ENCODE measurements at regions not wholly inside any gene's neighbourhood (a gene's known extent, or its start where the extent isn't known, plus 50 kb on each side); places are given as distances from the start of the nearest gene placed in this dataset.
A peak's percentile ranks its signal among the peaks of the same experiment; 100 is the strongest.

DNA sequence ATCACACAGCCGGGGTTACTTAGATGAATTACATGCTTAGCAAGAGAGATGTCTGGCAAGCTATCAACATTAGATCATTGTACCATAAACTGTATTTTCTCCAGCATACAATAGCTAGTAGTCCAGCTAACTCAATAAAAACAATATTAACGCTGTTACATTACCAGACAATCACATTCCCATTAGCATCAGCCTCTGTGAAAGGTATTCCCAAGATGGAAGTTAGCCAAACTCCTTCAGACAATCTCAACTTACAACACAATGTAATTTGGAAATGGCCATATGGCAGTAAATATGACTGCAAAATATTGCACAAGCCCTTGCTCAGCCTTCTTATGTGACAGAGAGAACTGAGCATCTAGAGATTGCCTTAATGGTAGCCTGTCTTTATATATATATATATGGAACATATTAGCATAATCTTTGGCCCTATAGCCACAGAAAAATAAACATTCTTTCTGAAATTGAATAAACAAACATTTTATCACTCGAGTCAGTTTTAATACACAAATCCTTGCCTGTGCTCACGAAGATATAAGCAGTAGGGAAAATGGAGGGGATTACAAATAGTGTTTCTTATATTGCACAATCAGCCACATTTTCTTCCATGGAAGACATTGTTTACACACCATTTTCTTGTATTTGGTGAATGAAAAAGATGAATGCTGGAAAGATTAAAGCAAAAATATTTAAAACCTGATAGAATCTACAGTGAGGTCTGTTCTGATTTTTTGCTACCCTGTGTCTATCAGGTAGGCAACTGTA, 1060.5 kb downstream of the DIAPH3 start:
- no peak for DNase-seq (ENCODE audit: low read depth)

GRCh38 chr13:59111751-59112171, 1052.0 kb downstream of the DIAPH3 start:
- DNase-seq (ENCODE audit: low read depth): peak; percentile 28

- peak; percentile 82 for DNase-seq (ENCODE audit: low read depth)
Observed at GRCh38 chr13:59112221-59112718, 1051.5 kb downstream of the DIAPH3 start.

DNA sequence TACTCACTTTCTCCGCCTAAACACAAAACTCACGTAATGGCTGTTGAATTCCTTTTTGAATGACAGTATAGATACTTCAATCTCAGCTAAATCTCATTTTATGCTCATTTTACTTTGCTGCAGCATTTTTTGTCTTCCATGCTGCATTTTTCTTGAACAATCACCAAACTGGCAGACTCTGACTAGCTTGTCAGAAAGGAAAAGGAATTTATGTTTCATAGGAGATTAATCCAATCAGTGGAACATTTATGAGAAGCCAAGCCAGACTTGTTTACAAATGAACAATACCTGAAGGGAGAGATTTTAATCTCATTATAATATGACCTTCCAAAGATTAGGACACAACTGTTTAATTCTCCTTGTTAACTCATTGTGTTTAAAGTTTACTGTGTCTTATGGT, 1044.3 kb downstream of the DIAPH3 start:
- DNase-seq (ENCODE audit: low read depth): no peak

DNA sequence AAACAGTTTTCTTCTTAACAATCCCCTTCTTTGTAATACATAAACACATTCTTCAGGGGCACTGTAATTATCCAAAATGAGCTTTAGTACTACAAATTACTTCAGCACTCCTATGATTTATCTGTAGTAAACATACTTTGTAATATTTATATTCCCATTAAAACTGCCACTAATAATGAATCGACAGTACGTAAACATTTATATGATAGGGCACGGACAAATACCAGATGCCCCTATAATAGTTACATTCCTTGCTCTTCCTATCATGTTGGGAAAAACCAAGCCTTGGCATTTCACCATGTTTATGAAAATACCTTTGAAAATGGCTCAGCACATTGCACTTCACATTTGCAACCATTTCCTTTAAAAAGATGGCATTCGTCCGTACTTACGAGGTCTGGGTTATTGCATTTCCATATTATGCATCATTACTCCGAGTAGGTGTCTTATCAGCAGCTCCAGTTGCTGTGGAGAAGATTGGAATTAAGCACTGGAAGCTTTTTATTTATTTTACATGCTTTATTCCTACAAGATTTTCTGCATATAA, 1043.4 kb downstream of the DIAPH3 start:
- DNase-seq (ENCODE audit: low read depth): no peak

- DNase-seq (ENCODE audit: low read depth): no peak
Observed at GRCh38 chr13:59121507-59121906, 1042.2 kb downstream of the DIAPH3 start.

DNA sequence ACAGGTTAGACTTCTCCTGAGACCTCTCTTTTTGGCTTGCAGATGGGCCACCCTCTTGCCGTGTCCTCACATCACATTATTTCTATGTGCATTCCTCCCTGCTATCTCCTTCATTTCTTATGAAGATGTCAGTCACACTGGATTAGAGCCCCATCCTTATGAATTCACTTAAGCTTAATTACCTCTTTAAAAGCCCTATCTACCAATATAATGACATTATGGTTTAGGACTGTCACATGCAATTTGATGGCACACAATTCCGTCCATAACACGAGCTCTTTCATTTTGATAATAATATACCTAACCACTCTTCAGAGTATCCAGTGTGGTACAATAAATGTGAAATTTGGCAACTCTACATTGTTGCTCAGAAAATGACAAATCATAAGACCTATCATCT, 1037.3 kb downstream of the DIAPH3 start:
- DNase-seq (ENCODE audit: low read depth): no peak

DNA sequence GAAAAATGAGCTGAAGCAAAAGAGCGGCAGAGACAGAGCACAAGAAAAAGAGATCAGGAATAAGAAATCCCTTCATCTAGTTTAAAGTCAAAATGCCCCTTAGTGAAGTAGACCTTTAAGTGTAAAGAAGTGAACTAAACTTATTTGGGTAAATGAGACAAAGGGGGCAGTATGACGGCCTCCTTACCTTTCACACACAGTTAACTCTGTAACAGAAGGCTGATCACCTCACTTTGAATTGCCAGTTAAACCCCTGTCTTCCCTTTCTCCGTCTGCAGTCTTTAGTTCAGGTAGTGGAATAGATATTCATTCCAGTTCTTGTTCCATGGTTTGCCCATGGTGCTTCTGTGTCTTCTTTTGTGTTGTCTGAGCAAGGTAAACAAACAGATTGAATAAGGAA, 1029.8 kb downstream of the DIAPH3 start:
- DNase-seq (ENCODE audit: low read depth): no peak

GRCh38 chr13:59144700-59145099, 1019.0 kb downstream of the DIAPH3 start:
- DNase-seq (ENCODE audit: low read depth): no peak

DNA sequence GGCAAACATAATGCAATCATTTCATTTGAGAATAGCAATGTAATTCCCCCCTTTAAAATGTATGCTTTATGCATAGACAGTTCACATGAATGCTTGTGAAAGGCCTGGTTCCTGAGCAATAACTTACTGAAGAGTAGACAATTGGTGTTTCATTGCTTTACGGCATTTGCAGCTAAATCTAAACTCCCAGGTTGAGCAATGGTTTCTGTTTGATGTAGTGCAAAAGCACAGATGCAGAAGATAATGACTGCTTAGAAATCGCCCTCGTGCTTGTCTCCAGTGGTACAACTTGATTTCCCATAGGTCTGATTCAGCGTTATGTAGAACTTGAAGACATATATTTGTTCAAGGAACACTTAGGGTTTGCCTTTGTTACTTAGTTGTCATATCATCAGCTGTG, 1018.3 kb downstream of the DIAPH3 start:
- DNase-seq (ENCODE audit: low read depth): no peak

- no peak for DNase-seq (ENCODE audit: low read depth)
Observed at GRCh38 chr13:59157181-59157580, 1006.5 kb downstream of the DIAPH3 start.

DNA sequence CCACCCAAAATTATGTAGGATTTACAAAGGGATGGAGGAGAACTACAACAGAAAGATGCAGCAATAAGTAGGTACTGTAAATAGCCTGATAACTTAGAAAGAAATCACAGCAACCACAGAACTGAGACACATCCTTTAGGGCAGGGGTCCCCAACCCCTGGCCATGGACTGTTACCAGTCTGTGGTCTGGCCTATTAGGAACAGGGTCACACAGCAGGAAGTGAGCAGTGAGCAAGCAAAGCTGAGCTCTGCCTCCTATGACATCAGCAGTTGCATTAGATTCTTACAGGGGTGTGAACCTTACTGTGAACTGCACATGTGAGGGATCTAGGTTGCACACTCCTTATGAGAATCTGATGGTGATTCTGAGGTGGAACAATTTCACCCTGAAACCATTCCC, 997.6 kb downstream of the DIAPH3 start:
- no peak for DNase-seq (ENCODE audit: low read depth)

DNA sequence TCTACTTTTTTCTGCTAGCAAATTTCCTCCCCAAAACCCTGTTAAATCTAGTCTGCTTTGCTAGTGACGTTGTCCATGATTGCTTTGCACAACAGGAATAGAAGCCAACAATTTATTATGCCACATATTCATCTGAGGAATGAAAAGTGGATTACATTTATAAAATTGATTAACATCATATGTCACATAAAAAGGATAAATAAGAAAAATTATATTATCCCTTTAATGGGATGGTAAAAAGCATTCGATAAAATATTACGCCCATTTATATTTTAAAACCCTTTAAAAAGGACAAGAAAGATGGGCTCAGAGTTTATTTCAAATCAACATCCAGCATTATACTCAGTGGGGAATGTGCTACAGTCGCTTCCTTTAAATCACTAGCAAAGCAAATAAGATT, 991.7 kb downstream of the DIAPH3 start:
- DNase-seq (ENCODE audit: low read depth): no peak

DNA sequence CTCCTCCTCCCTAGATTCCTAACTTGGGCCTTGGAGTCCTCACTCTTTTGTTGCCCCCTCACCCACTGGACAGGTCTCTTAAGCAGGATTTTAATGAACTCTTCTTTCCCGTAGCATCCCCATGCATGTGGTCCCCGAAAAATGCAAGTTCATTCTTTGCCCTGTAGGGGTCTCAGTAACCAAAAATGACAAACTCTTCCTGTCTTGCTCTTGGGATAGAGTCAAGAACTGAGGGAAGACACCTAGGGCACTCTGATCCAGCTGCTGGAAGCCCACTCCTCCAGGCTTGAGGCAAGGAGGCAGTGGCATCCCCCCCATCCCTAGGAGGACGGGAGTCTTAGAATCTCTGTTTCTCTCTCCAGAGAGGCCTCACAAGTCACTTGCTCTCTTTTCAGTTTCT, 987.0 kb downstream of the DIAPH3 start:
- no peak for DNase-seq (ENCODE audit: low read depth)

DNA sequence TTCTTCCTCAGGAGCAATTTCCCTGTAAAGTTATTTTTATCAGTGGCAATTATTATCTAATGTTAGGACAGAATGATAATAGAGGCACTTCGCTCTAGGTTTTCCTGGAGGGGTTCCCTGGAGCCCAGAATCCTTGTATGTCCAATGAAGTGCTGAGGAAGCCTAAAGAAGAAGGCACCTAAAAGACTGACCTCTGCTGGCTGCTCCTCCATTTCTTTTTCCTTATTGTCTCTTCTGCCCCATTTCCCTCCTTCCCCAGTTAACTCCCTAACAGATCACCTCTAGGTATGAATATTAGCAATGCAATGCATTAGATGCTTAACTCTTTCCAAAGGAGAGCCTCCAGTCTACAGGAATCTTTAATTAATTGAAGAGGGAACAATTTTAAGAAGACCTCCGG, 985.4 kb downstream of the DIAPH3 start:
- DNase-seq (ENCODE audit: low read depth): no peak

DNA sequence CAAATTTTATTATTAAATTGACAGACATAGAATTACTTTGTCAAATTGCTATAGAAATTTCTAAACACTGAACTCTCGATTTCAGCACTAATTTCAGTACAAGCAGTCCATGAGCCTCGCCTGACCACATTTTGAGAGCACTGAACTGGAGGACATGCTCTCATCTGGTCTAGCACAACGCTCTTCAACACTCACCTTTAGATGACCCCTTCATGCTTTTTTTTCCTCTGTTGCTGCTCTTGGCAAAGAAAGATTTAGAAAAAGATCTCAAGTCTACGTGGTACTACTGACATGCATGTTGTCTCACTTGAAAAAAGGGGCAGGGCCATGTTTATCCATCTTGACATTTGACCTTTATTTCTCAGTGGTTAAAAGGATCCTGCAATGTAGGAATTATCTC, 981.5 kb downstream of the DIAPH3 start:
- DNase-seq (ENCODE audit: low read depth): no peak

DNA sequence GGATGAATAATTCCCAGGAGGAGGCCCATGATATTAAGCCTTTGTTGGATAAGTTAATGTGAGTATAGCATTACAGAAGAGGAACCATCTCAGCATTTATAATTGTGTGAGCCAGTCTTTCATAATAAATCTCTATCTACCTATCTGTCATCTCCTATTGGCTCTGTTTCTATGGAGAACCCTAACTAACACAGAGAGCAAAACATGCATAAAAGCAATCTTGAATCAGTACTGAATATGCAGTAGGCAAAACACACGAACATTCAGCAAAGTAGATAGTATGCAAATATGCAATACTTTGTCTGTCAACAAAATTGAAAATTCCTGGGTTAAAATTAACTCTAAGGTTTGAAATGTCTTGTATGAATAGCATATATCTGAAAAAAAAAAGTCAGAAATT, 966.3 kb downstream of the DIAPH3 start:
- no peak for DNase-seq (ENCODE audit: low read depth)

DNA sequence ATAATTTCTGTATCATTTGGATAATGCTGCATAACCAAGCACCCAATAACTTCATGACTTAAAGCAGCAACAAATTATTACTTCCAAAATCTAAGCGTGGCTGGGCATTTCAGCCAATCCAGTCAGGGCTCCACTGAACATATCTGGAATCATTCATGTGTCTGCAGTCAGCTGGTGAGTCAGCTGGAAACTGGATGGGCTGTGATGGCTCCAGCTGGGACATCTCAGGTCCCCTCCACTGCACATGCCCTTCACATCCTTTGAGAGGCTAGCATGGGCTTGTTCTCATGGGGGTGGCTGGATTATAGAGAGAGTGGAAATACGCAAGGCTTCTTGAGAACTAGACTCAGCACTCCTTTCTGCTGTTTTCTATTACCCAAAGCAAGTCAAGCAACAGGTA, 961.9 kb downstream of the DIAPH3 start:
- no peak for DNase-seq (ENCODE audit: low read depth)

GRCh38 chr13:59203855-59204254, 959.9 kb downstream of the DIAPH3 start:
- no peak for DNase-seq (ENCODE audit: low read depth)

DNA sequence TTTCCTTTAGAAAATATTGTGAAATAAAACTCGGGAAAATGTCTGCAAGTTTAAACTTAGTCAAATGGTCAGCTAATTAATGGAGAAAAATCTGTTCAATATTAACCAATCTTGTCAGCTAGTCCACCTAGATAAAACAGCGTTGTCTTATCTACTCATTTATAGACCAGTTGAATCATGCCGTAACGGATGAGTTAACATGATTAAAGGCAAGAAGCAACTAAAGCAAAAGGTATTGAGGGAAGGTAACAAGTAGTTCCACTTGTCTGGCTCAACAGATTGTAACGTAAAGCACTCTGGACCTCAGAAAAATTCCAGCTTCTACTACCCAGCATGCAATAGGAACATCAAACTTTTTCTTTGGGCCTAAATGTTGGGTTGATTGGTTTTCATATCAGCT, 958.2 kb downstream of the DIAPH3 start:
- peak; percentile 5 for DNase-seq (ENCODE audit: low read depth)

GRCh38 chr13:59208405-59209195, 955.1 kb downstream of the DIAPH3 start:
- DNase-seq (ENCODE audit: low read depth): peak; percentile 2

DNA sequence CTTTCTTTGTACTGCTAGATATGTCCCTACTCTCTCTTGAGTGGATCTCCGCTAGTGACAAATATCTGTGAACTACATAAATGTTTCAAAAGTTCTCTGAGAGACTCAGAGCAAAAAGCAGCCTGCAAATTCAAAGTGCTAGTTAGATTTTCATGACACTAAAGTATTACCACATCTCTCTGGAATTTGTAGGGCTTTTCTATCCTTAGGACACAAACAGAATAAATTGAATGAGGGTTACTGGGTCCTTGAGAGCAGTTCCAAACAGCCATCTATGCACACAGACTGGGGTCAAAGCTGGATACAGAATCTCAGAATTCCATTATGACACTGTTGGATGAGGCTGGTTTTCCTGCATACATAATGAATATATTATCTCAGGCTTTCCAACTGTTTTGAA, 953.2 kb downstream of the DIAPH3 start:
- DNase-seq (ENCODE audit: low read depth): peak; percentile 26

DNA sequence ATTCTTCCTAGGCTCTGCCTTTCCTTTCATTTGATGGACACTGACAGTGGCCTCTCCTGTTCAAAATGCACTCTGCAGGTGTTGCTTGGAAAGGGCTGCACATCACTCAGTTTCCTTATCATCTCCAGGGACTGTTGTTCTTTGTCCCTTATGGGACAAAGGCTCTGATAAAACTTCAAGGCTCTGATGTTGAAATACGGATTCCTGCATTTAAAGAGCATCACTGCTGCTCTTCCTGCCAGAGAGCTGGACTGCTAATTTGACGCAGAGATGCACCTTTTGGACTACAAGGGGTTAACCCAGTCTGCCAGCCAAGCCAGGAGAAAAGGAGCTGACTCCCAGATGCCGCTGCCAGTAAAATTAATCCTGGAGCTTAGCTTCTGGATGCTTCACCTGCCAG, 952.1 kb downstream of the DIAPH3 start:
- DNase-seq (ENCODE audit: low read depth): no peak

All from renal cortical epithelial cell (primary cell).